Activated CD4-positive, alpha-beta T cell treated with anti-CD3 and anti-CD28 coated beads, Interleukin-2, amount 50 U/mL, for 16 hours (primary cell): ENCODE measurements at regions not wholly inside any gene's neighbourhood (a gene's known extent, or its start where the extent isn't known, plus 50 kb on each side); places are given as distances from the start of the nearest gene placed in this dataset.
A peak's percentile ranks its signal among the peaks of the same experiment; 100 is the strongest.
"Not testable (repeated sequence)": the region's sequence is repeated elsewhere in the genome, so short reads cannot be mapped to it uniquely, and the experiment has no call there.

Source experiments
- DNase-seq: peaks from one replicate; pipeline ENCODE4 v3.0.0-alpha.2; 2020

- DNase-seq, result not testable (repeated sequence)
Observed at GRCh38 chr4:187505798-187506141, 489.8 kb upstream of the ZFP42 start.

- no peak for DNase-seq
Observed at GRCh38 chr4:187516224-187516623, 479.3 kb upstream of the ZFP42 start.

GRCh38 chr4:187541666-187542065 is 453.9 kb upstream of the ZFP42 start:
- DNase-seq, result no peak

- DNase-seq, result no peak
Observed at GRCh38 chr4:187544461-187545053, 451.0 kb upstream of the ZFP42 start.

GRCh38 chr4:187547316-187547715 is 448.3 kb upstream of the ZFP42 start:
- no peak for DNase-seq

GRCh38 chr4:187550256-187550950 is 445.2 kb upstream of the ZFP42 start:
- DNase-seq, result no peak

GRCh38 chr4:187552781-187553180 is 442.8 kb upstream of the ZFP42 start:
- no peak for DNase-seq

- DNase-seq, result no peak
Observed at GRCh38 chr4:187555174-187555573, 440.4 kb upstream of the ZFP42 start.

- DNase-seq, result no peak
Observed at GRCh38 chr4:187558391-187558790, 437.2 kb upstream of the ZFP42 start.

GRCh38 chr4:187562345-187562744 is 433.2 kb upstream of the ZFP42 start:
- DNase-seq, result no peak

GRCh38 chr4:187565416-187565815 is 430.2 kb upstream of the ZFP42 start:
- DNase-seq, result no peak

GRCh38 chr4:187569871-187570270 is 425.7 kb upstream of the ZFP42 start:
- no peak for DNase-seq

- no peak for DNase-seq
Observed at GRCh38 chr4:187575706-187576105, 419.9 kb upstream of the ZFP42 start.

- no peak for DNase-seq
Observed at GRCh38 chr4:187576751-187577150, 418.8 kb upstream of the ZFP42 start.

GRCh38 chr4:187577941-187578480 is 417.6 kb upstream of the ZFP42 start:
- DNase-seq, result no peak

GRCh38 chr4:187586892-187587291 is 408.7 kb upstream of the ZFP42 start:
- DNase-seq, result no peak

- no peak for DNase-seq
Observed at GRCh38 chr4:187598196-187598595, 397.4 kb upstream of the ZFP42 start.

GRCh38 chr4:187602339-187603092 is 393.1 kb upstream of the ZFP42 start:
- no peak for DNase-seq

GRCh38 chr4:187603093-187604025 is 392.2 kb upstream of the ZFP42 start:
- no peak for DNase-seq

- no peak for DNase-seq
Observed at GRCh38 chr4:187604984-187605383, 390.6 kb upstream of the ZFP42 start.

- peak; percentile 31 for DNase-seq
Observed at GRCh38 chr4:187606581-187606980, 389.0 kb upstream of the ZFP42 start.

GRCh38 chr4:187608001-187608421 is 387.6 kb upstream of the ZFP42 start:
- DNase-seq, result no peak

- DNase-seq, result no peak
Observed at GRCh38 chr4:187612301-187612700, 383.3 kb upstream of the ZFP42 start.
